Islet precursor cell (in vitro differentiated cells): ENCODE measurements at regions not wholly inside any gene's neighbourhood (a gene's known extent, or its start where the extent isn't known, plus 50 kb on each side); places are given as distances from the start of the nearest gene placed in this dataset.

Source experiments
- DNase-seq: peaks from one replicate; pipeline ENCODE4 v3.0.0-alpha.2; 2018

- no peak for DNase-seq
Measured at GRCh38 chr20:12395353-12395752, 477.7 kb downstream of the BTBD3 start.

GRCh38 chr20:12395760-12396159 lies 478.1 kb downstream of the BTBD3 start:
- no peak for DNase-seq

- no peak for DNase-seq
Measured at GRCh38 chr20:12399110-12399836, 481.6 kb downstream of the BTBD3 start.

GRCh38 chr20:12404941-12405340 lies 487.2 kb downstream of the BTBD3 start:
- DNase-seq = no peak

GRCh38 chr20:12406978-12407377 lies 489.3 kb downstream of the BTBD3 start:
- DNase-seq = no peak

GRCh38 chr20:12409501-12409900 lies 491.8 kb downstream of the BTBD3 start:
- no peak for DNase-seq

- DNase-seq = peak; percentile 61
Measured at GRCh38 chr20:12410783-12411182, 493.1 kb downstream of the BTBD3 start.

- no peak for DNase-seq
Measured at GRCh38 chr20:12411246-12411940, 493.7 kb downstream of the BTBD3 start.

GRCh38 chr20:12413116-12413515 lies 495.4 kb downstream of the BTBD3 start:
- DNase-seq = no peak

- DNase-seq = peak; percentile 89
Measured at GRCh38 chr20:12414446-12415274, 497.0 kb downstream of the BTBD3 start.

GRCh38 chr20:12416281-12416680 lies 498.6 kb downstream of the BTBD3 start:
- no peak for DNase-seq

- DNase-seq = no peak
Measured at GRCh38 chr20:12433724-12434123, 516.0 kb downstream of the BTBD3 start.

GRCh38 chr20:12434672-12435071 lies 517.0 kb downstream of the BTBD3 start:
- DNase-seq = no peak

GRCh38 chr20:12435268-12435667 lies 517.6 kb downstream of the BTBD3 start:
- no peak for DNase-seq

- no peak for DNase-seq
Measured at GRCh38 chr20:12453711-12454110, 536.0 kb downstream of the BTBD3 start.

- DNase-seq = no peak
Measured at GRCh38 chr20:12455148-12455547, 537.5 kb downstream of the BTBD3 start.

- no peak for DNase-seq
Measured at GRCh38 chr20:12458241-12458640, 540.5 kb downstream of the BTBD3 start.

GRCh38 chr20:12464036-12464435 lies 544.7 kb upstream of the SPTLC3 start:
- DNase-seq = no peak

- DNase-seq = no peak
Measured at GRCh38 chr20:12466915-12467314, 541.9 kb upstream of the SPTLC3 start.

GRCh38 chr20:12467758-12468157 lies 541.0 kb upstream of the SPTLC3 start:
- no peak for DNase-seq

GRCh38 chr20:12482661-12483060 lies 526.1 kb upstream of the SPTLC3 start:
- DNase-seq = no peak

GRCh38 chr20:12502443-12502842 lies 506.3 kb upstream of the SPTLC3 start:
- no peak for DNase-seq

GRCh38 chr20:12504779-12505178 lies 504.0 kb upstream of the SPTLC3 start:
- no peak for DNase-seq

- no peak for DNase-seq
Measured at GRCh38 chr20:12511499-12511898, 497.3 kb upstream of the SPTLC3 start.
